PFSK-1 (cell line): ENCODE measurements at regions not wholly inside any gene's neighbourhood (a gene's known extent, or its start where the extent isn't known, plus 50 kb on each side); places are given as distances from the start of the nearest gene placed in this dataset.

Experiments
- POLR2AphosphoS5 ChIP-seq: IDR thresholded peaks from 2 replicates; pipeline ENCODE4 v1.6.1; 2012; ENCODE audit warnings: low read depth, mild to moderate bottlenecking, control low read depth, low read length, moderate library complexity
- REST ChIP-seq, 2 experiments: IDR thresholded peaks; 2 replicates each; pipeline versions ENCODE4 v1.6.1 to v1.8.0; 2011 to 2012; ENCODE audit warnings: low read depth in 2 of 2, low read length in 2 of 2, control low read depth in 1 of 2, inconsistent platforms in 1 of 2, mild to moderate bottlenecking in 1 of 2, moderate library complexity in 1 of 2; ENCODE audit not compliant: insufficient read depth in 1 of 2

DNA sequence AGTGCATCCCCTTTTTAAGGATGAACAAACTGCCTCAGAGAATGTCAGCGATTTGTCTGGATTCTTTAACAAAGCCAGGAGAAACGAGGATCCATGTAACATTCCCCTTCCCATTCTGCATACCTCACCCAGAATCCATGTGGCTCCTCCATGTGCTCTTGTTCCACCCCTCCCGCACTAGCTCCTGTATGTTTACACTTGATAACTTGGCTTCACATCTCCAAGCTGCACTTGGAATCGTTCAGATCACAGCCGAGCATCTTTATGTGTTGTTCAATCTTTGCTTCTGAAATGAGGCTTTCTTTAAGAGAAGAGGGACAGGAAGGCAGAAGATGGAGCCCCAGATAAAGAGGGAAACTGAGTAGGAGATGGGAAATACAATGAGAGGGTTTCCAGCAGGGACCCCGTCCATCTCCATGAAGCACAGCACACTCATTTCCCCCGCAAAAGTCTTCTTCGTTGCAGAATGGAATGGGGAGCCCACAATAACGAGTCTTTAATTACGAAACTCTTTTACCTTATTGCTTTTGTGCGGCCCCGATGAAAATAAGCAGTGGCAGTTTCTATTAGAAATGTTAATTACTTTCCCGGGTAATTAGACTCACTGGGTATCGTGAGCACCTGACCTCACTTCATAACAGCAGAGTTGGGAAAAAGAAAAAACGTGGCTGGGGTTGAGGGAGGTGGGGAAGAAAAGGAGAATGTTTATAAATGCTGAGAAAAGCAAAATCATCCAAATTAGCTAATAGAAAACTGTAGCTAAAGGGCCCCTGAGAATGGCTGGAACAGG lies 96.8 kb upstream of the ISX start:
- TF ChIP-seq POLR2AphosphoS5 = no peak
- TF ChIP-seq REST (IDR thresholded peaks at IDR 0.05; ENCODE audit: insufficient read depth in 1 of 2, low read depth in 2 of 2, low read length in 2 of 2) = no peak
